ENCODE measurements at regions not wholly inside any gene's neighbourhood (a gene's known extent, or its start where the extent isn't known, plus 50 kb on each side); places are given as distances from the start of the nearest gene placed in this dataset.

GRCh38 chr15:37252530-37252929, 152.2 kb upstream of the MEIS2 start:
- DNase-seq, result no peak
- H3K4me1 Mint-ChIP-seq (ENCODE audit: low read depth), result no peaks in the 10 kb centered on the region
- ATAC-seq, result no peak
- no peak overlapping the region for H3K4me3 Mint-ChIP-seq
- no peaks in the 10 kb centered on the region for H3K27me3 Mint-ChIP-seq
- H3K27ac Mint-ChIP-seq, result no peak overlapping the region
- ChIA-PET POLR2A (no interaction called here), CTCF (no interaction called here)
- intact Hi-C loops (cut with micrococcal nuclease), result no loop called here
- no peaks in the 10 kb centered on the region for H3K9me3 Mint-ChIP-seq
- no peak for TF ChIP-seq CTCF (IDR thresholded peaks at IDR 0.05)
- no peaks in the 10 kb centered on the region for H3K36me3 Mint-ChIP-seq (ENCODE audit: low read depth)

- Mint-ChIP-seq H3K9me3 (no peaks in the 10 kb centered on the region), H3K4me3 (no peak overlapping the region), H3K36me3 (ENCODE audit: low read depth) (no peaks in the 10 kb centered on the region), H3K27me3 (no peaks in the 10 kb centered on the region), H3K4me1 (ENCODE audit: low read depth) (no peaks in the 10 kb centered on the region), H3K27ac (no peak overlapping the region)
- ATAC-seq, result no peak
- ChIA-PET POLR2A (no interaction called here), CTCF (no interaction called here)
- no peak for TF ChIP-seq CTCF (IDR thresholded peaks at IDR 0.05)
- DNase-seq, result no peak
- intact Hi-C loops (cut with micrococcal nuclease), result no loop called here
These were observed 153.5 kb upstream of the MEIS2 start for GRCh38 chr15:37253877-37254276.

GRCh38 chr15:37260255-37260654, 159.9 kb upstream of the MEIS2 start:
- ChIA-PET CTCF (no interaction called here), POLR2A (no interaction called here)
- no peak for DNase-seq
- H3K4me3 Mint-ChIP-seq, result no peak overlapping the region
- no peaks in the 10 kb centered on the region for H3K27me3 Mint-ChIP-seq
- no peaks in the 10 kb centered on the region for H3K9me3 Mint-ChIP-seq
- TF ChIP-seq CTCF (IDR thresholded peaks at IDR 0.05), result no peak
- intact Hi-C loops (cut with micrococcal nuclease), result no loop called here
- no peak overlapping the region for H3K27ac Mint-ChIP-seq
- no peaks in the 10 kb centered on the region for H3K4me1 Mint-ChIP-seq (ENCODE audit: low read depth)
- ATAC-seq, result no peak
- H3K36me3 Mint-ChIP-seq (ENCODE audit: low read depth), result no peaks in the 10 kb centered on the region

- no peaks in the 10 kb centered on the region for H3K4me1 Mint-ChIP-seq (ENCODE audit: low read depth)
- intact Hi-C loops (cut with micrococcal nuclease), result no loop called here
- no peaks in the 10 kb centered on the region for H3K9me3 Mint-ChIP-seq
- DNase-seq (no peak), ATAC-seq (no peak)
- H3K27me3 Mint-ChIP-seq, result no peaks in the 10 kb centered on the region
- H3K27ac Mint-ChIP-seq, result no peak overlapping the region
- CTCF ChIA-PET, result no interaction called here
- no peaks in the 10 kb centered on the region for H3K36me3 Mint-ChIP-seq (ENCODE audit: low read depth)
- H3K4me3 Mint-ChIP-seq, result no peak overlapping the region
- TF ChIP-seq CTCF (IDR thresholded peaks at IDR 0.05), result no peak
- POLR2A ChIA-PET, result no interaction called here
These were observed 161.3 kb upstream of the MEIS2 start for GRCh38 chr15:37261685-37262084.

GRCh38 chr15:37262922-37263608, 162.7 kb upstream of the MEIS2 start:
- H3K4me3 Mint-ChIP-seq, result no peak overlapping the region
- H3K4me1 Mint-ChIP-seq (ENCODE audit: low read depth), result no peaks in the 10 kb centered on the region
- POLR2A ChIA-PET, result no interaction called here
- intact Hi-C loops (cut with micrococcal nuclease), result no loop called here
- DNase-seq, result no peak
- CTCF ChIA-PET, result no interaction called here
- H3K27me3 Mint-ChIP-seq, result no peaks in the 10 kb centered on the region
- no peak overlapping the region for H3K27ac Mint-ChIP-seq
- no peaks in the 10 kb centered on the region for H3K36me3 Mint-ChIP-seq (ENCODE audit: low read depth)
- H3K9me3 Mint-ChIP-seq, result no peaks in the 10 kb centered on the region
- no peak for TF ChIP-seq CTCF (IDR thresholded peaks at IDR 0.05)
- ATAC-seq, result no peak
